Parathyroid adenoma (tissue), 2 donors: ENCODE measurements at regions not wholly inside any gene's neighbourhood (a gene's known extent, or its start where the extent isn't known, plus 50 kb on each side); places are given as distances from the start of the nearest gene placed in this dataset.

Experiments
- H2AFZ ChIP-seq: fragments of 300-600 bp; sonication (generic); one replicate; pipeline ENCODE4 v1.7.0; 2017; ENCODE audit warnings: antibody characterized with exemption, mild to moderate bottlenecking
- H3K27ac ChIP-seq: fragments of 300-600 bp; sonication (generic); one replicate; pipeline ENCODE4 v1.7.0; 2017
- H3K27me3 ChIP-seq: fragments of 300-600 bp; sonication (generic); one replicate; pipeline ENCODE4 v1.7.0; 2017; ENCODE audit warnings: low read length; ENCODE audit not compliant: control insufficient read depth, insufficient read depth
- H3K36me3 ChIP-seq: fragments of 300-600 bp; sonication (generic); one replicate; pipeline ENCODE4 v1.7.0; 2017; ENCODE audit warnings: low read length; ENCODE audit not compliant: control insufficient read depth, insufficient read depth
- H3K4me1 ChIP-seq: fragments of 300-600 bp; sonication (generic); one replicate; pipeline ENCODE4 v1.7.0; 2017; ENCODE audit warnings: control low read depth
- H3K4me2 ChIP-seq: fragments of 300-600 bp; sonication (generic); one replicate; pipeline ENCODE4 v1.7.0; 2017; ENCODE audit warnings: low read length
- H3K4me3 ChIP-seq: fragments of 300-600 bp; sonication (generic); one replicate; pipeline ENCODE4 v1.7.0; 2017; ENCODE audit warnings: low read depth, low read length
- H3K79me2 ChIP-seq: fragments of 300-600 bp; sonication (generic); one replicate; pipeline ENCODE4 v1.7.0; 2017; ENCODE audit warnings: control low read depth
- H3K9ac ChIP-seq: fragments of 300-600 bp; sonication (generic); one replicate; pipeline ENCODE4 v1.7.0; 2017; ENCODE audit warnings: mild to moderate bottlenecking
- H3K9me3 ChIP-seq: fragments of 300-600 bp; sonication (generic); one replicate; pipeline ENCODE4 v1.7.0; 2017; ENCODE audit warnings: low read length; ENCODE audit not compliant: control insufficient read depth
- CTCF ChIP-seq: fragments of 300-600 bp; sonication (generic); IDR thresholded peaks from one replicate; pipeline ENCODE4 v1.7.0; 2017; ENCODE audit warnings: antibody characterized with exemption, mild to moderate bottlenecking
- donor health status: primary hyperparathyroidism.

GRCh38 chr1:38614861-38615260 lies 244.7 kb downstream of the RRAGC start:
- no peak overlapping the region for H3K27ac ChIP-seq
- H3K36me3 ChIP-seq, result no peaks in the 10 kb centered on the region
- H2AFZ ChIP-seq, result no peak overlapping the region
- no peaks in the 10 kb centered on the region for H3K27me3 ChIP-seq
- H3K4me2 ChIP-seq, result no peak overlapping the region
- no peaks in the 10 kb centered on the region for H3K79me2 ChIP-seq
- no peaks in the 10 kb centered on the region for H3K4me1 ChIP-seq
- TF ChIP-seq CTCF, result no peak
- H3K9me3 ChIP-seq, result no peaks in the 10 kb centered on the region
- no peak overlapping the region for H3K4me3 ChIP-seq
- no peak overlapping the region for H3K9ac ChIP-seq

- no peak overlapping the region for H3K4me2 ChIP-seq
- no peak overlapping the region for H3K9ac ChIP-seq
- no peak overlapping the region for H3K27ac ChIP-seq
- no peak overlapping the region for H2AFZ ChIP-seq
- no peak overlapping the region for H3K4me3 ChIP-seq
- no peak for TF ChIP-seq CTCF
- H3K27me3 ChIP-seq, result no peaks in the 10 kb centered on the region
- H3K36me3 ChIP-seq, result no peaks in the 10 kb centered on the region
- no peaks in the 10 kb centered on the region for H3K4me1 ChIP-seq
- no peaks in the 10 kb centered on the region for H3K79me2 ChIP-seq
- no peaks in the 10 kb centered on the region for H3K9me3 ChIP-seq
These were observed 245.6 kb downstream of the RRAGC start for GRCh38 chr1:38613996-38614395.

GRCh38 chr1:38612951-38613350 lies 246.6 kb downstream of the RRAGC start:
- Histone ChIP-seq H3K4me2 (no peak overlapping the region), H3K27me3 (no peaks in the 10 kb centered on the region), H3K9me3 (no peaks in the 10 kb centered on the region), H3K27ac (no peak overlapping the region), H3K4me1 (no peaks in the 10 kb centered on the region), H2AFZ (no peak overlapping the region), H3K36me3 (no peaks in the 10 kb centered on the region), H3K79me2 (no peaks in the 10 kb centered on the region), H3K9ac (no peak overlapping the region), H3K4me3 (no peak overlapping the region)
- no peak for TF ChIP-seq CTCF

- no peak overlapping the region for H3K9ac ChIP-seq
- no peaks in the 10 kb centered on the region for H3K27me3 ChIP-seq
- no peaks in the 10 kb centered on the region for H3K9me3 ChIP-seq
- TF ChIP-seq CTCF, result no peak
- H3K79me2 ChIP-seq, result no peaks in the 10 kb centered on the region
- H3K27ac ChIP-seq, result no peak overlapping the region
- no peak overlapping the region for H2AFZ ChIP-seq
- no peaks in the 10 kb centered on the region for H3K36me3 ChIP-seq
- H3K4me3 ChIP-seq, result no peak overlapping the region
- H3K4me2 ChIP-seq, result no peak overlapping the region
- H3K4me1 ChIP-seq, result no peaks in the 10 kb centered on the region
These were observed 247.8 kb downstream of the RRAGC start for GRCh38 chr1:38611664-38612211.
